HTR-8/SVneo (cell line): ENCODE measurements at regions not wholly inside any gene's neighbourhood (a gene's known extent, or its start where the extent isn't known, plus 50 kb on each side); places are given as distances from the start of the nearest gene placed in this dataset.

Experiments used
- DNase-seq: peaks from one replicate; pipeline ENCODE4 v3.0.0; 2011; ENCODE audit warnings: low spot score, mixed read lengths; ENCODE audit not compliant: insufficient read length
- FAIRE-seq: peaks from 2 replicates; lab custom pipeline; 2011; peaks lifted over from hg19 to GRCh38; lab: Jason Lieb, UNC

DNA sequence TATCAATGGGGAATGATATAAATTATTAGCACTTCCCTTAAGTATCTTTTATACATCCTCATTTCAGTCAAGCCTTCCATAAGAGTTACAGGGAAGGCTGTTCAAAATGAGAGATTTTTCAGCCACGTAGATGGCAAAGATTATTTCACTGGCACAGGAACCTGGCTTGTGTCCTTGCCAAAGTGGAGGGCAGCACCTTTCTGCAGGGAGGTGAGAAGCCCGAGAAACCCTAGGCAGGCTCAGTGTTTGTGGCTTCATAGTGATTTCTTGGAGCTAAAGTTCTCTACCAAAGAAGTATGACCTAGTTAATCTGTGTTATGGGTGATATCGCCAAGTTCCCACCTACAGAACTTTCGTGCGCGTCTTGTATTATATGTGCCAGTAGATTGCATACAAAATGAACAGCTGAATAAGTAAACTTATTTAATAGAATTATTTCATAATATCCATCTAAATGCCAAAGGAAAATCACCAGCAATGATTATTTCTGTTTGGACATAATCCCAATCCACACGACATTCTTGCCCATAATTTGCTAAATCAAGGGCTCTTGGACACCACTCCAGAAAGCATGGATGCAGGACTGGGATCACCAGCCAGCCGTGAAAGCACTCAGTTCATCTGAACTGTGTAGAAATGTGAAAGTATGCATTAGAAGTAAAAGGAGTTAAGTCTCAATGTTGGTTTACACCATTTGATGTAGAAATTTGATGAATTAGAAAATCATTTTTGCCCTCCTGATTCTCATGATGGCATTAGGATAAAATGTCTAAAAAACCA is 150.4 kb upstream of the RNF32 start:
- FAIRE-seq (no peak), DNase-seq (no peak)

DNA sequence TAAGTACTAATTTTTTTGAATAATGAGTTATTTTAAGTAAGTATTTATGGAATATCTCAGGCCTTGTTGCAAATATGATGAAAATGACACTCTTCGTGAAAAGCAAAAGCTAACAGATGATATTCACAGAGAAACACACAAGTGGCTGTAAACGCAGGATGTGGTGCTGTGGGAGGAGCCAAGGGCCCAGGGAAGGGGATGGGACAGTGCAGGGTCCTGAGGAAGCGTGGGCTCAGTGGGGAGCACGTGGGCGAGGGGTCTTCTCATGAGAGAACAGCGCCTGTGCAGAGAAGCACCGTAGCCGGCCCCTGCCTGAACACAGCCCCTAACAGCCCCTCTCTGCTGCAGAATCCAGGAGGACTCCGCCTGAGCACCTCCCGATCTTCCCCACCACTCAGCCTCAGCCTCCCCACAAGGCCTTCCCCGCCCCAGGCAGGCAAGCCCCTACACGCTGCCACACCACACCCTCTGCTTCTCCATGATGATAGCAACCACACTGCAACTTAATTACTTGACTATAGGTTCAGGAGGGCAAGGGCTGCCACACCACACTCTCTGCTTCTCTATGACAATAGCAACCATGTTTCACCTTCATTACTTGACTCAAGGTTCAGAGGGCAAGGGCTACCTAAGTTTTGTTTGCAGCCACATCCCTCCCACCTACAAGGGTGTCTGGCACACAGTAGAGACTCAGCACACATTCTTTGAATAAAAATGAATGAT is 152.6 kb upstream of the RNF32 start:
- no peak for FAIRE-seq
- DNase-seq = no peak

DNA sequence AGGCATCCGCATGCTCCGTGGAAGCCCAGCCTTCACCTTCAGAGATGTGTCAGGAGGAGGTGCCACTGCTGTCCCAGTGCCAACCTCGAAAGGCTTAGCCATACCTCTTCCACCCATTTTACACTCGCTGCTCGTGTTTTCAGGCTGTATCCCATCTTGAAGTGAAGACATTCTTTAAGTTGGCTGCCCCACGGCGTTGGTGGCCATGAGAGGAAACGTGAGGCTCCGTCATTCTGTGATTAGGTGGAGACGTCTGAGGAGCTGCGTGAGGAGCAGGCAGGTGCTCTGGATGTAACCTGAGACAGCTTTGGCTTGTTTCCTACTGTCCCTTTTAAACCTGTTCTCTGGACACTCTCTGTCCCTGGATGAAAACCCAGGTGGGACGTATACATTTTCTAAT is 159.9 kb upstream of the RNF32 start:
- FAIRE-seq (no peak), DNase-seq (no peak)

DNA sequence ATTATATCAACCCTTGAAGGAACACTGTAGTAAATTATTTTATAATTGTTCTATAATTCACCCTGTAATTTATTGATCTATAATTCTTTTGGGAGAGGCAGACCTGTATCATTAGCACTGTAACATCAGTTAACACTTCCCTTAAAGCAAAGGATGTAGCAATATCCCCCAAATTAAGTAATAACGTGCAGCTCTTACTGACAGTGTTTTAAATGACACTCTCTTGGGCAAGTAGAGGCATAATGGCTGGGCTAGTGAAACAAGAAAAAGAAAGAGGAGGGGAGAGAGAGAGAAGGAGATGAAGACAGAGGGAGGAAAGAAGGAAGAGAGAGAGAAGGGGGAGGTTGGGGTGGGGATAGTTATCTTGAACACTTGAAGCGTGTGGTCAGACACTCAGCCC is 161.0 kb upstream of the RNF32 start:
- DNase-seq = no peak
- no peak for FAIRE-seq

DNA sequence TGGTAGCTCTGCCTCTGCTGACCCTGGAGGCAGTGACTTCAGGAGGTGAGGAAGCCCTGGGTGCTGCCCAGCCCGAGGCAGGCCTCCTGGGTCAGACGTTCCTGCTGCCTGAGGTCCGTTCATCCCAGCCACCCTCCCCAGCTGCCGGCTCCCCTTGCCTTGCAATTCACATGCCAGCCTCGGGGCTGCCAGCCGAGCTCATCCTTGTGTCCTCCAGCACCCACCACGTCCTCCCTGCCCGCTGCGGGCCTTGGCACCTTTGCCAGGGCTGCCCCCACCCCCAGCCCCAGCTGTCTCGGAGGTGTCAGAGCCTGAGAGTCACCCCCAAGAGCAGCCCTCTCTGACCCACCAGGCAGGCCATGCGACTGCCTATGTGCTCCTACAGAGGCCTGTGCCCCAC is 162.1 kb upstream of the RNF32 start:
- DNase-seq (no peak), FAIRE-seq (no peak)

DNA sequence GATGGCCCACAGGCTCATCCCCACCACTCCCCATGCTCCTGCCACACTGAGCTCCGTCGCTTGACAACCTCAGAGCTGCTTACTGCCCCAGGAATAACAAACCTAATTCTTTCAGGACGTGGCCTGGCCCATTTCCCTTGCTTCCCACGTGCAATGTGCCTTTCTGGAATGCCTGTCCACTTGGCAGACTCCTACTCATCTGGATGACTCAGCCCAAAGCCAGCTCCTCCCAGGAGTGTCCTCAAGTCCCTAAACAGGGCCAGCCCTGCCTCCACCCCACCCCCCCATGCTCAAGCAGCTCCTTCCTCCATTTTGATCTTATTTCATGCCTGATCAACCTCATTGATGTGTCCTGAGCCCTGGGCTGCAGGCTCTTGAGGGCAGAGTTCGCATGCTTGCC is 164.9 kb upstream of the RNF32 start:
- no peak for DNase-seq
- FAIRE-seq = no peak

DNA sequence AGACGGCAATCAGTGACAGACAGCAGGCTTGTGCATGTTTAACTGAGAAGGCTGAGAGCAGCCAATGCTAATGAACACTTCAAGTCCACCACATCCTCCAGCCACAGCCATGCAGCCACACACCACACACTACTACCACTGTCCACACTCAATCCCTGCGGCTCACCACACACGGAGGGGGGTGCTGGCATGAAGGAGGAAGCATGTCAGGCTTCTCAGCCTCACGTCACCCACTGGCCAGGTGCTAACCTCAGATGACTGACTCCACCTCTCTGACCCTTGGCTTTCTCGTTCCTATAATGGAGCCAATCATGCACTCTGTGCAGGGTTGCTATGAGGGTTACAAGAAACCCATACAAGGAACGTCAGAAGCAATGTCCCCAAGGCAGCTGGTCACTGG is 165.4 kb upstream of the RNF32 start:
- no peak for FAIRE-seq

DNA sequence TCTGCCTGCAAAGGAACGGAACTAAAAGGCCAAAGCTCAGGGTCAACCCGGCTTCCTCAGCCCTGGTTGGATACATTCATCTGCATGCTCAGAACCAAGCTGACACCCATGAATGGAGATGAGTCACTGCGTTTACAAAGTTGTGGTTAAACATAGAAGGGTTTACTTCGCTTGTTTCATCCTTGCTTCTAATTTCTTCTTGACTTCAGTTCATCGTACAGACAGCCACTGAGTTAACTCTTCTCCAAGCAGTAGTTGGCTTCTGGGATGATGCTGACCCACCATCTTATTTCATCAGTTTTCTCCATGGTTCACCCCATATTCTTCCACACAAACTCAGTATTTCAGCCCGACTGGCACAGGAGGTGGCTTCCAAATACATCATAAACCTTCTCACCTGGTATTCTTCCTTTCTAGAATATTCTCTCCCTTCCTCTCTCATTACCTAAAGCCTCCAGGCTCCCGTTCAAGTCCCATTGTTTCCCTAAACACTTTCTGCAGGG is 166.3 kb upstream of the RNF32 start:
- DNase-seq = no peak
- no peak for FAIRE-seq

More for the DNA sequence above, 165.4 kb upstream of the RNF32 start:
- no peak for DNase-seq

DNA sequence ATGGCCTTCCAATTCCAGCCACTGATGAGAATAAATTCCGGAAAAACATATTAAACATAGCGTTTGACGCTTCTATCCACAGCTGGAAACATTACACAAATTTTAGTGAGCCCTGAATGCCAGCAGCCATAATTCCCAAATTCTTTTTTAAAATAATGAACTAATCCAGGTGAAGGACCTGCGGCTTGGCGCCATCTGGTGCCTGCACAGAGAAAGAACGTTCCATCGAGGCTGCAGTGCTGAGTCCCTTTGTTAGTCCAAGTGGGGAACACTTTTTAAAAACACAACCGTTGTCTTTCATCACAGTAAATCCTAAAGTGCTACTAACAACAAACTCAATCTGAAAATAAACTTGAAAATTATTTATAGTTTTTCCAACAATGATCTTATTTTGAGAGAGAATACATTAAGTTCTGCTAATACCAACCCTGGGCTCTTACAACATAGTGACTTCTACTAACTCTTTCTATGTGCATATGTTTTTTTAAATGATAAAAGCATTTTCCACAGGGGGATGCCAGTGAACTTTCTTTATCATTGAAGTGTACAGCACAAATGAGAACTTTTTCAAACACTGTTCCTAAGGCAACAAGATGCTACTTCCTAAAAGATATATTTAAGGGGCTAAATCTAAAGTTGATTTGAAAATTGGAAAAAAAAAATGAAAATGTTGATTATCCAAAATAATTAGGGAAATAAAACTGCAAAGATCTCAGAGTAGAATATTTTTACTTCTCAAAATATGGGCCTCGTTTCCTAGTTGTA is 166.9 kb upstream of the RNF32 start:
- FAIRE-seq (no peak), DNase-seq (peak; percentile 22)

DNA sequence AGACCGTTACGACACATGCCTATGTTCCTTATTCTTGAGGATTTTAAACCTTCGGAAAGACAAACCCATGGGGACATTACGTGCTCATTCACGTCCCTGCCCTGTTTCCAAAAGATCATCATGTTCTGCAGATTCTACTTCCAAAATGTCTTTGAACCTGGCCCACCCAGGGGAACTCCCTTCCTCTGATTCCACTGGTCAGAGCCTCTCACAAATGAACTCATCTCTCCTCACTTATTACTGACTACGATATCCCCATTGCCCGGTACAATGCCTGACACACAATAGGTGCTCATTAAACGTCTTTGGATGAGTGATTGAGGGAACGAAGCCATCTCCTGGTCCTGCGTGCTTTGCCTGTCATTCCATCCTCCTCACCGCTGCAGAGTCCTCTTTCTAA is 168.3 kb upstream of the RNF32 start:
- no peak for DNase-seq
- no peak for FAIRE-seq

DNA sequence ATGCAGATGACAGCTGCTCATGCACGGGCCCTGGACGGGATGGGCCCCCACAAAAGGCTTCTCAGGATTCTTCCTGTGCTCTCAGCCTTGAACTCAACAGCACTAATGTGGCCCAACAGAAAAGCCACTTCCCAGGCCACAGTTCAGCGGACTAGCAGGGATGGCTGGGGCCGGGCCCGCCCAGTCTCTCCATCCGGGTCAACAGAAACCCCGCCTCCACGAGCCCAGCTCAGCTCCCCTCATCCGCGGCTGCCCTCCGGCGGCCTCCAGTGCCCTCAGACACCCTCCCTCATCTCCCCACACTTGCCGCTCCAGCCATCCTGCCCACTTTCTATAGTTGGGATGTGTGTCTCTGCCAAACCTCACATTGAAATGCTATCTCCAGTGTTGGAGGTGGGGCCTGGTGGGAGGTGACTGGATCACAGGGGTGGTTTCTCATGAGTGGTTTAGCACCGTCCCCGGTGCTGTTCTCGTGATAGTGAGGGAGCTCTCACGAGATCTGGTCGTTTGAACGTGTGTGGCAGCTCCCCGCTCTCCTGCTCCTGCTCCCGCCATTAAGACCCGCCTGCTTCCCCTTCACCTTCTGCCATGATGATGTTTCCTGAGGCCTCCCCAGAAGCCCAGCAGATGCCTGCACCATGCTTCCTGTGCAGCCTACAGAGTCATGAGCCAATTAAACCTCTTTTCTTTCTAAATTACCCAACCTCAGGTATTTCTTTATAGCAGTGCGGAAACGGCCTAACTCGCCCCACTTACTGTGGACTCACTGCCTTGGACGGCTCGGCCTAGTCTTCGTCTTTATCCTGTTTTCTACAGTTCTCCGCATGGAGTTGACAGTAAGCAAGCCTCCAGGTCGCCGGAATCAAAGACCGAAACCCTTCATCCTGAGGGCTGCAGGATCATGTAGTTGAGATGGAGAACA is 169.9 kb upstream of the RNF32 start:
- DNase-seq = no peak
- no peak for FAIRE-seq

DNA sequence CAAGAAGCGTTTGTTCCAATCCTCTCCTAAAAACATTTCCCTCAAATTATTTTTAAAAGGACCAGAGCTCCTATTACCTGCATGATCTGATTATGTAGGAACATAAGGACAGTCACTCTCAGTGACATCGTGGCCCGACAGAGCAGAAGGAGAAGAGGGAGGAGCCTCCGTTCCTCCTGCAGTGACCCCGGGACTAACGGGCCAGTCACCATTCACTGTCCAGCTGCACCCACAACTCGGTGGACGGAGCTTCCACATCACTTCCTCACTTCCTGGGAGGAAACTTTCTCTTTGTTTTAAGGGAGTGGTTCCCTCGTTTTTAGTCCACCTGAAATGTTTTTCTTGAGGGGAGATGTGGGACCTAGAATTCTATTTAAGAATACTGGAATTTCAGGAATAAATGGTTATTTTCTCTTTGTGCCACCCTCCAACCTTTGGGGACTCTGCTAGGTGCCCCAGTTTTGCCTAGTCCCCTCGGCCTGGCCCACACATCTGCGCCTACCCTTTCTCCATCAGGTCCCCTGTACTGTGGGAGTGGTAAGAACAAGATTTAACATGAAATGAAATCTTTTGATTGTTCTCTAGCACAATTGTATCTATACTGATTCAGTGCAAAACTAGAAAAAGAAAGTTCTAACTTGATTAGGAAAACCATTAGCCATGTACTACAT is 173.5 kb upstream of the RNF32 start:
- FAIRE-seq (no peak), DNase-seq (no peak)

DNA sequence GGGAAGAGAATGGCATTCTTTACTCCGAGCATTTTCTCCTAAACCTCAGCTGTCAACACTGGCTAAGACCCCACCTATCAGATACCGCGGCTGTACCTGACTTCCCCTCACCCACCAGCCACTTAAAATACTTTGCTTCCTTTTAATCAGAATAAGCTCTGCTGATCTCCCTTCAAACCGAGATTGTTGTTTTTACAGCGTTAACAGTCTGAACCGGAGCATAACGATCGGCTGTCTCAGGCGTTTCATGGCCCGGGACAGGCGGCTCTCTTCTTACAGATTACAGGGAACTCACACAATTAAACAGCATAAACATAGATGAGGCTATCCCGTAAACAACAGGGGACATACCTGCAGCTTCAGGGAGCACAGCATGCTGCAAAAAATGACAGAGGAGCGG is 174.3 kb upstream of the RNF32 start:
- FAIRE-seq (no peak), DNase-seq (no peak)

DNA sequence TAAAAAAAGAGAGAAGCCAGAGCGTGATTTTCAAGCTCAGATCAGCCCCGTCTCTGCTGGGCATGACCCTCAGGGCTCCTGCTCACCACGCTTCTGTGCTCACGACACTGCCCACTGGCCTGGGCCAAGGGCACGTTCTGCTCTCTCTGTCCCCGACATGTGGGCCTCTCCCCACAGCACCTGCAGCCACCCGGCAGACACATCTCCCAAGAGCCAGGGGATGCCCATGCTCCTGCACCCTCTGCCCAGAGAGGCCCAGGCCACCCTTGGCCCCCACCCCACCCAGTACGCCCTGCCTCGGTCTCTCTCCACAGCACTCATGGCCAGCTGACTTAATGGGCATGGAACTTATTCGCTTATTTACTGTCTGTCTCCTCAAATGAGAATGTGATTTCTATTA is 175.4 kb upstream of the RNF32 start:
- FAIRE-seq (no peak), DNase-seq (no peak)

DNA sequence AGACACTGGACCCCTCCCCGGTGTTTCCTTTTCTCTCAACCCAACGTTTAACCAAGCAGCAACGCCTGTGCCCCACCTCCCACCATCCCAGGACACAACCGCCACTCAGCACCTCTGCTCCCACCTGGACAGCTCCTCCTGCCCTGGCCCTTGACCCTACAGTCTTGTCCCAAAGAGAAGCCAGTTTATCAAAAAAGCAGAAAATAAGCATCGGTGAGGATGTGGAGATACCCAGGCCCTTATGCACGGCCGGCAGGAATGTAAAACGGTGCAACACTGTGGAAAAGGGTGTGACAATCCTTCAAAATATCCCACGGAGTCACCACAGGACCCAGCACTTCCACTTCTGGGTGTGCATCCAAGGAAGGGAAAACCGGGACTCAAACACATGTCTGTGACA is 176.2 kb upstream of the RNF32 start:
- FAIRE-seq (no peak), DNase-seq (no peak)

DNA sequence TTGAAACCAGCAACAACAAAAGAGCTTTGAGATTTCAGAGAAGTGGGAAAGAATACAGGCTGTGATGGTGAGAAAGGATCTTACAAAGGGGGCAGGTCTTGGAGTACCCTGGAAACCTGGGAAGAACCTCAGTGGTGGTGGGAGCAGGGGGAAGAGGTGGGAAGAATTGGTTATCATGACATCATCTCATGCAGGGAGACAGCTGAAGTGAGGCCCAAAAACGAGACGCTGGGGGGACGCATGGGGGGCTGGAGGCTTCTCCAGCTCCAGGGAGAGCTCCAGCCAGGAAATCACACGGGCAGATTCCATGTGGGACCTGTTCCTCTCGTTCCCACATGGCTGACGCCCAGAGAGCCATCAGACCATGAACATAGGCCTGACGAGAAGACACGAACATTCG is 177.3 kb upstream of the RNF32 start:
- no peak for FAIRE-seq
- no peak for DNase-seq

DNA sequence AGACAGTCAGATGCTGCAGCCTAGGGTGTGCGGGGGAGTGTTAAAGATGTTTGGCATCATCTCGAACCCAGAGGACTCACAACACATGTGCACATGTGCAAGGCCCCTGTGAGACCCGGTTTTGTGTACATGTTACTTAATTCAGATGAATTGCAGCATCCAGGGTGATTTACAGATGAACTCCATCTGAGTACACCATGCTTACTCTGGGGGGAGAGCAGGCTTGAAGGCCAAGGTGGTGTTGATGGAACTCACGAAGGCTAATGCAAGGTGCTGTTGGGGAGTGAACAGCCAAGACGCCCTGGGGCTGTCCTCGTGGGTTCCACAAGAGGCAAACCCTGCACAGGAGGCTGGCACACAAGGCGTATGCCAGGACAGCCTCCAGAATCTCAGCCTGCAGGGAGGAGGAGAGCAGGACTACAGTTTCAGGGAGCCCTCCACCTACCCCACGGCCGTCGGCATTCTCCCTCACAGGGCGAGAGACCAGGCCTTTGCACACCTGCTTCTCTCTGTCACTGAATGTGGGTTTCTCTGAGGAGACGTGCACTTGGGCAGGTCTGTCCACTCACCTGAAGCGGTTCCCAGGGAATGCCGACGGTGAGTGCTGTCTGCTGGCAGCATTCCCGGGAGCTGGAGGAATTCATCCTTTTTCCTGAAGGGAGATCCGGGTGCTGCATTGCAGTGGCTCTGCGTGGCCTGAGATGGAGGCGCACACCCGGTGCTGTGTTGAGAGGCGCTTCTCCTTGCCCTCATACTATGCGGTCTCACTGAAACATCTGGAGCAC is 178.5 kb upstream of the RNF32 start:
- DNase-seq (no peak), FAIRE-seq (no peak)

DNA sequence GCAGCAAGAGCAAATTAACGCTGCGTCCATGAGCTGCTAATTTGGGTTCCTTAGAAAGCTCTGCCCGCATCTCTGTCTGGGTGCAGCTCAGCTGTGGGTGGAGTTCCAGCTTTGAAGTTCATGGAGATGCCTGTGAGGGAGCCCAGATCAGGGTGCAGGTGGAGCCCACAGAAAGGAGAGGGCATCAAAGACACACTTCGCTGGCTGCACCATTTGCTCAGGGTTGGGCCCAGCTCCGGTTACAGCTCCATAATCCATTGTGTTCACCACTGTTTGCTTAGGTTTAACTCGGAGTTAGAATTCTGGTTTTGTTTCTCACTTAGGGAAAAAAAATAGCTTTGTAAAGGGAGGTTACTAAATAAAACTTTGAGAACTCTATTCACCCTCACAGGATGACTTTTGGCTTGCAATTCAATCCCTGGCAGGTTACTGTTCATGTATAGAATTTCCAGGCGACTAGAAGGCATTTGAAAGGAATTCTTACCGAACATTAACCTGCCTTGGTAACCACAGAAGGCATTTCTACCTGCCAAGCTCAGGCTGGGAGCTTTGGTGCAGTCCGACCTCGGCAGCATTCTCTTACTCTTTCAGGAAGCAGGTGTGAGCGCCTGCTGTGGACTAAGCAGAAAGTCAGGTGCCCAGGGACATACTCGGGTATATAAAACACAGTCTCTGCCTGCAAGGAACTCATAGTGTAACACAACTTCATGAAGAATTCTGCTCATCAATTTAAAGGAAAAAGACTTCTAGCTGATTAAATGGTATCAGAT is 179.5 kb upstream of the RNF32 start:
- DNase-seq (no peak), FAIRE-seq (no peak)
